ENCODE measurements at regions not wholly inside any gene's neighbourhood (a gene's known extent, or its start where the extent isn't known, plus 50 kb on each side); places are given as distances from the start of the nearest gene placed in this dataset.

GRCh38 chr2:59502981-59503380, 1050.5 kb downstream of the BCL11A start:
- TF ChIP-seq POLR2A (IDR thresholded peaks at IDR 0.05): no peak
- no peak for TF ChIP-seq CTCF (IDR thresholded peaks at IDR 0.05)

All from Peyer's patch (tissue), 4 donors.